Right lobe of liver (tissue), 6 donors: ENCODE measurements at regions not wholly inside any gene's neighbourhood (a gene's known extent, or its start where the extent isn't known, plus 50 kb on each side); places are given as distances from the start of the nearest gene placed in this dataset.
"Not testable (repeated sequence)": the region's sequence is repeated elsewhere in the genome, so short reads cannot be mapped to it uniquely, and the experiment has no call there.

Experiments
- ATAC-seq, 4 donors: fragments of 200-7000 bp; cut with Tn5 transposase; one replicate each; pipeline ENCODE4 v1.9.1; 2020; ENCODE audit warnings: mild to moderate bottlenecking in 4 of 4, moderate library complexity in 4 of 4
- DNase-seq, 3 donors: peaks; one replicate each; pipeline ENCODE4 v3.0.0-alpha.2; 2020
- H3K27ac ChIP-seq, 3 donors: fragments of 200-600 bp; one replicate each; pipeline ENCODE4 v1.8.0; 2022
- H3K27me3 ChIP-seq, 2 donors: fragments of 200-600 bp; one replicate each; pipeline ENCODE4 v1.8.0; 2022
- H3K36me3 ChIP-seq, 4 donors: fragments of 200-600 bp; sonication (generic) in 1 of 4; one replicate each; pipeline versions ENCODE4 v1.5.1 to v1.8.0; 2017 to 2022; ENCODE audit warnings: control low read depth in 1 of 4
- H3K4me1 ChIP-seq, 4 donors: fragments of 200-600 bp; sonication (generic) in 1 of 4; one replicate each; pipeline versions ENCODE4 v1.5.1 to v1.8.0; 2017 to 2022; ENCODE audit warnings: control low read depth in 1 of 4
- H3K4me3 ChIP-seq, 3 donors: fragments of 200-600 bp; one replicate each; pipeline ENCODE4 v1.8.0; 2022
- H3K9me3 ChIP-seq, 4 donors: fragments of 200-600 bp; sonication (generic) in 1 of 4; one replicate each; pipeline versions ENCODE4 v1.5.1 to v1.8.0; 2017 to 2022; ENCODE audit warnings: control low read depth in 1 of 4
- POLR2A ChIP-seq: fragments of 450-650 bp; IDR thresholded peaks from one replicate; pipeline ENCODE4 v1.6.1; 2017; ENCODE audit warnings: antibody characterized with exemption, mild to moderate bottlenecking
- WGBS: methylation state at CpG from one replicate; pipeline ENCODE4 v1.1.6; 2018; ENCODE audit warnings: low coverage, low lambda C conversion rate; ENCODE audit not compliant: insufficient coverage; ENCODE audit errors: missing lambda C conversion rate; 5-methylcytosine and 5-hydroxymethylcytosine counted together
- intact Hi-C, 2 donors: fragments of 100-400 bp; cut with DNase I; formaldehyde crosslinking; loops; one replicate each; pipeline versions ENCODE4 v1.11.2 to v1.14.1; 2022
- TF ChIP-seq, protein P1 (sequence below), 4 donors: fragments of 200-600 bp in 3 of 4; fragments of 450-650 bp in 1 of 4; IDR thresholded peaks; one replicate each; pipeline versions ENCODE4 v1.5.1 to v1.8.0; 2016 to 2022; ENCODE audit warnings: antibody characterized with exemption in 4 of 4, mild to moderate bottlenecking in 2 of 4
- donor health status: DM: no; HTN: yes; CAD: no.
- donor health status: DM: no; HTN: no; CAD: no.
- donor health status: DM: no; HTN: no; CAD: no.
- donor health status: DM: no; HTN: yes; CAD: no.
- donor health status: DM: no; HTN: yes; CAD: no.

DNA sequence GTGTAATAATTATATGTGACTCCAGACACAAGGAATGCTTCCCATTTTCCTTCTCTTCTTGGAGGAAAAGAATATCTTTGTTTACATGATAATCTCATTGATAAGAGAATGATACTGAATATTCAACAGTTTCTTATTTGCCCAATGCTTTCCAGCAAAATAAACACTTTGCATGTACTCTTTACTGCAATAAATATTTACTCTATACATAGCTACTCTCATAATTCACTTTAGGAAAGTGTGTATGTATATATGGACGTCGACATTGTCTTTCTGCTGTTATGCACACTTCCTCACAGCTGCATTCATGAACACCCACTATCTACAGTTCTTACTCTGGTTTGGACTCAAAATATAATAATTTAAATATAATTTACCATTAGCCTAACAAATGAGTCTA, 617.4 kb upstream of the CDH10 start:
- H3K9me3 ChIP-seq = no peaks in the 10 kb centered on the region
- TF ChIP-seq, protein P1, sequence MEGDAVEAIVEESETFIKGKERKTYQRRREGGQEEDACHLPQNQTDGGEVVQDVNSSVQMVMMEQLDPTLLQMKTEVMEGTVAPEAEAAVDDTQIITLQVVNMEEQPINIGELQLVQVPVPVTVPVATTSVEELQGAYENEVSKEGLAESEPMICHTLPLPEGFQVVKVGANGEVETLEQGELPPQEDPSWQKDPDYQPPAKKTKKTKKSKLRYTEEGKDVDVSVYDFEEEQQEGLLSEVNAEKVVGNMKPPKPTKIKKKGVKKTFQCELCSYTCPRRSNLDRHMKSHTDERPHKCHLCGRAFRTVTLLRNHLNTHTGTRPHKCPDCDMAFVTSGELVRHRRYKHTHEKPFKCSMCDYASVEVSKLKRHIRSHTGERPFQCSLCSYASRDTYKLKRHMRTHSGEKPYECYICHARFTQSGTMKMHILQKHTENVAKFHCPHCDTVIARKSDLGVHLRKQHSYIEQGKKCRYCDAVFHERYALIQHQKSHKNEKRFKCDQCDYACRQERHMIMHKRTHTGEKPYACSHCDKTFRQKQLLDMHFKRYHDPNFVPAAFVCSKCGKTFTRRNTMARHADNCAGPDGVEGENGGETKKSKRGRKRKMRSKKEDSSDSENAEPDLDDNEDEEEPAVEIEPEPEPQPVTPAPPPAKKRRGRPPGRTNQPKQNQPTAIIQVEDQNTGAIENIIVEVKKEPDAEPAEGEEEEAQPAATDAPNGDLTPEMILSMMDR (IDR thresholded peaks at IDR 0.05) = no peak
- no peak for TF ChIP-seq POLR2A
- no peaks in the 10 kb centered on the region for H3K36me3 ChIP-seq
- H3K27me3 ChIP-seq = no peaks in the 10 kb centered on the region
- DNase-seq = no peak
- 39% methylated on average over 2 of the region's 2 CpGs for WGBS
- H3K4me1 ChIP-seq = no peaks in the 10 kb centered on the region
- H3K27ac ChIP-seq = no peak overlapping the region
- no peak overlapping the region for H3K4me3 ChIP-seq
- ATAC-seq = no peak
- intact Hi-C loops = no loop called here

DNA sequence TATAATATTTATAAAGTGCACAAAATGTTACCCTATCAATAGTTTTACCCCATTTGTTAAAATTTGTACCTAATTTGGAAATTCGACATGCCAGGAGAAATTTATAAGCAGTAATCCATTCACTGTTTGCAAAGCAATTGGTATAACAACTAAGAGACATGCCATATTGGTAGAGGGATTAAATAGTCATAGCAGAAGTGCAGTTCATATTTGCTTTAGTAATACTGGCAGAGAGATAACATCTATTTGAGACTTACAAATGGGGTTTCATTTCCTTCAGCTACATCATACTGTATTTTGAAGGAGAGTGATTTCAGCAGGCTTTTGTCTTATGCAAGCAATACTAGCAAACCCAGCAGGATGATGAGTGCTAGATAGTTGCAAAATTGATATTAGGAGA, 610.4 kb upstream of the CDH10 start:
- ATAC-seq (no peak), DNase-seq (no peak)
- intact Hi-C loops = no loop called here
- Histone ChIP-seq H3K27ac (no peak overlapping the region), H3K27me3 (no peaks in the 10 kb centered on the region), H3K4me1 (no peaks in the 10 kb centered on the region), H3K36me3 (no peaks in the 10 kb centered on the region), H3K4me3 (no peak overlapping the region), H3K9me3 (no peaks in the 10 kb centered on the region)
- WGBS = 10% methylated on average over 1 of the region's 1 CpG
- TF ChIP-seq, protein P1 (IDR thresholded peaks at IDR 0.05) = no peak
- no peak for TF ChIP-seq POLR2A

DNA sequence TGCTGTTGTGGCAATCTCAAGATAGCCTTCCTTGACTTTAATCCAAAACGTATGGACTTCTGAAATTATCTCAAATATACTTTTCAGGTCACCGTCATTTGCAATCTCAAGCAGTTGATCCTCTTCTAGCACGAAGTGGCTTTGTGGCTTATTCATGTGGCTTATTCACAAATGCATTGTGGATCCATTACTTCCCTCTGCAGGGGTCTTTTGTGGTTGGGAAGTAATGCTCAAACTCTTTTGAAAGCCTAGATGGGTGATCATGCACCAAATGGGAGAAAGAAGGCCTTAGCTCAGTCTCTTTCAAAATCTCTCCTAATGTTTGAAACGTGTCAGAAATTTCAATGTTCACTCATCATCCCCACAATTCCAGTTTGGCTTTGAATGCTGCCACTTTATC, 597.2 kb upstream of the CDH10 start:
- H3K27me3 ChIP-seq = no peaks in the 10 kb centered on the region
- no peak for ATAC-seq
- no peak for TF ChIP-seq POLR2A
- TF ChIP-seq, protein P1 (IDR thresholded peaks at IDR 0.05) = no peak
- H3K27ac ChIP-seq = no peak overlapping the region
- H3K4me1 ChIP-seq = no peaks in the 10 kb centered on the region
- no peaks in the 10 kb centered on the region for H3K9me3 ChIP-seq
- no peak overlapping the region for H3K4me3 ChIP-seq
- no peaks in the 10 kb centered on the region for H3K36me3 ChIP-seq
- WGBS = 25% methylated on average over 4 of the region's 4 CpGs
- intact Hi-C loops = no loop called here
- DNase-seq = no peak

DNA sequence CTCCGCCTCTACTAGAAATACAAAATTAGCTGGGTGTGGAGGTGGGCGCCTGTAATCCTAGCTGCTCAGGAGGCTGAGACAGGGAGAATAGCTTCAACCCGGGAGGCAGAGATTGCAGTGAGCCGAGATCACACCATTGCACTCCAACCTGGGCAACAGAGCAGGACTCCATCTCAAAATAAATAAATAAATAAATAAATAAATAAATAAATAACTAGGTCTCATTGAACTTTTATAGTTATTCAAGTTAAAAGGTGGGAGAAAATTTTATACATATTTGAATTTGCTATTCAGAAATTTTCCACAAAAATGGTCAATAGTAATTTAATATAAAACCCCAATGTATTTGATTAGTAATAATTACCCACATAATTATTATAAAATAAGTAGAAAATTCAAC, 593.9 kb upstream of the CDH10 start:
- H3K36me3 ChIP-seq, H3K27ac ChIP-seq, ATAC-seq, intact Hi-C loops, H3K4me3 ChIP-seq, DNase-seq, H3K27me3 ChIP-seq, H3K4me1 ChIP-seq, H3K9me3 ChIP-seq: not testable (repeated sequence)
- WGBS = 68% methylated on average over 3 of the region's 4 CpGs

DNA sequence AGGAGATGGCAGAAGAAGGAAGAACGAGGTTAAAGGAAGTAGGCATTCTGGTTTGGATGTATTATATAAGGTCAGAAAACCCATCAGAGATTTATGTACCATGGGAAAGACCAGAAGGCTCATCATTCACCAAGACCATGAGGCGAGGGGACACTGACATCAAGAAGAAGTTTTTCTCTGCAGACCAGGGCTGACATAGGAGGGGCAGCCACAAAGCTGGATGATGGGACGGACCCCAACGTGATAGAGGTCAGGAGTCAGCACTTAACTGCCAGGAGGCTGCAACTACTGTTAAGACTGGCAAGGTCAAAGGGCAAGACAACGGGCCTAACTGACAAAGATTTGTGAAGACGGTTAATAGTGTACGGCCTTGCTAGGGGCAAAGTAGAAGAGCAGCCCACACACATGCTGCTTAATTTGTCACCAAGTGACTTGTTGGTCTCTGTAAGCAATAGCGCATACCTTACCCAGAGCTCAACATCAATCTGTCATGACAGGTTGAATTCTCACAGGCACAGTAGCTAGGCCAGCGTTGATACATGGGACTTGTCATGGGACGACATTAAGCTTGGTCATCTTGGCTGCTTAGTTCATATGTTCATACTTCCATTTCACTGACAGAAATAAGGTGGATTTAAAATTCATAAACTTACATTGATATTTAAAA, 579.7 kb upstream of the CDH10 start:
- intact Hi-C loops = no loop called here
- TF ChIP-seq POLR2A = no peak
- TF ChIP-seq, protein P1 (IDR thresholded peaks at IDR 0.05) = no peak

DNA sequence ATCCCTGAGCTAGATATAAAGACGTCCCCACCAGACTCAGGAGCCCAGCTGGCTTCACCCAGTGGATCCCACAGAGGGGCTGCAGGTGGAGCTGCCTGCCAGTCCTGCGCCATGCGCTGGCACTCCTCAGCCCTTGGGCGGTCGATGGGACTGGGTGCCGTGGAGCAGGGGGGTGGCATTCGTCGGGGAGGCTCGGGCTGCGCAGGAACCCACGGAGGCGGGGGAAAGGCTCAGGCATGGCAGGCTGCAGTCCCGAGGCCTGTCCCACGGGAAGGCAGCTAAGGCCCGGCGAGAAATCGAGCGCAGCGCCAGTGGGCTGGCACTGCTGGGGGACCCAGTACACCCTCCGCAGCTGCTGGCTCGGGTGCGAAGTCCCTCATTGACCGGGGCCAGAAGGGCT, 555.1 kb upstream of the CDH10 start:
- DNase-seq, intact Hi-C loops: not testable (repeated sequence)
- 72% methylated on average over 7 of the region's 23 CpGs for WGBS

More for the DNA sequence above, 579.7 kb upstream of the CDH10 start:
- no peaks in the 10 kb centered on the region for H3K4me1 ChIP-seq
- H3K9me3 ChIP-seq = no peaks in the 10 kb centered on the region
- ATAC-seq = no peak
- H3K27ac ChIP-seq = no peak overlapping the region
- no peaks in the 10 kb centered on the region for H3K27me3 ChIP-seq
- DNase-seq = no peak
- H3K4me3 ChIP-seq = no peak overlapping the region
- WGBS = 51% methylated on average over 9 of the region's 10 CpGs
- H3K36me3 ChIP-seq = peaks cover 0 to 5% (median 0%) of the 10 kb centered on the region in 4 donors

More for the DNA sequence above, 555.1 kb upstream of the CDH10 start:
- H3K4me3 ChIP-seq, ATAC-seq, H3K27ac ChIP-seq, H3K4me1 ChIP-seq, H3K27me3 ChIP-seq, H3K36me3 ChIP-seq, H3K9me3 ChIP-seq: not testable (repeated sequence)
